22Rv1 (cell line): ENCODE measurements at regions not wholly inside any gene's neighbourhood (a gene's known extent, or its start where the extent isn't known, plus 50 kb on each side); places are given as distances from the start of the nearest gene placed in this dataset.

Source experiments
- ZFX ChIP-seq: fragments of 450-650 bp; IDR thresholded peaks from 2 replicates; pipeline ENCODE4 v1.6.1; 2017; ENCODE audit warnings: antibody characterized with exemption, borderline replicate concordance
- TF ChIP-seq, protein P1 (sequence below): fragments of 450-650 bp; IDR thresholded peaks from 2 replicates; pipeline ENCODE4 v1.5.1; 2017; ENCODE audit warnings: mild to moderate bottlenecking

DNA sequence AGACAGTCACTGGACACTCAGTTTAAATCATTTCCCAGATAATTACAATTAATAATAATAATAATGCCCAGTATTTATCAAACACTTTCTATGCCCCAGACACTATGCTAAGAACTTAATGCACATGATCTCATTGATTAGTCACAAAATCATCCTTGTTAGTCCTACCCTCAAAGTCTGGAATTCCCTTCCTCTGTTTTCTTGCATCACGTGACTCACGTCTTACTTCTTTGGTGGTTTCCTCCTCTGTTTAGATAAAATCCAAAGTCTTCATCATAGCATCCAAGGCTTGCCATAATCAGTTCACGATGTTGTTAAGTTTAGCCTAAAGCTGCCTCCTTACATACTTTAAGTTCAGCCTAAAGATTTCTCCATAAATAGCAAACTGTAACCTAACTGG, 471.9 kb downstream of the PMP22 start:
- TF ChIP-seq, protein P1, sequence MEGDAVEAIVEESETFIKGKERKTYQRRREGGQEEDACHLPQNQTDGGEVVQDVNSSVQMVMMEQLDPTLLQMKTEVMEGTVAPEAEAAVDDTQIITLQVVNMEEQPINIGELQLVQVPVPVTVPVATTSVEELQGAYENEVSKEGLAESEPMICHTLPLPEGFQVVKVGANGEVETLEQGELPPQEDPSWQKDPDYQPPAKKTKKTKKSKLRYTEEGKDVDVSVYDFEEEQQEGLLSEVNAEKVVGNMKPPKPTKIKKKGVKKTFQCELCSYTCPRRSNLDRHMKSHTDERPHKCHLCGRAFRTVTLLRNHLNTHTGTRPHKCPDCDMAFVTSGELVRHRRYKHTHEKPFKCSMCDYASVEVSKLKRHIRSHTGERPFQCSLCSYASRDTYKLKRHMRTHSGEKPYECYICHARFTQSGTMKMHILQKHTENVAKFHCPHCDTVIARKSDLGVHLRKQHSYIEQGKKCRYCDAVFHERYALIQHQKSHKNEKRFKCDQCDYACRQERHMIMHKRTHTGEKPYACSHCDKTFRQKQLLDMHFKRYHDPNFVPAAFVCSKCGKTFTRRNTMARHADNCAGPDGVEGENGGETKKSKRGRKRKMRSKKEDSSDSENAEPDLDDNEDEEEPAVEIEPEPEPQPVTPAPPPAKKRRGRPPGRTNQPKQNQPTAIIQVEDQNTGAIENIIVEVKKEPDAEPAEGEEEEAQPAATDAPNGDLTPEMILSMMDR = no peak
- TF ChIP-seq ZFX = no peak
